Upper lobe of right lung (tissue), 1 donor: ENCODE measurements at regions not wholly inside any gene's neighbourhood (a gene's known extent, or its start where the extent isn't known, plus 50 kb on each side); places are given as distances from the start of the nearest gene placed in this dataset.
"Not testable (repeated sequence)": the region's sequence is repeated elsewhere in the genome, so short reads cannot be mapped to it uniquely, and the experiment has no call there.

Source experiments
- ATAC-seq: fragments of 200-7000 bp; cut with Tn5 transposase; one replicate; pipeline ENCODE4 v1.9.1; 2020; ENCODE audit warnings: mild to moderate bottlenecking, moderate library complexity
- DNase-seq: peaks from one replicate; pipeline ENCODE4 v3.0.0-alpha.2; 2020
- H3K27ac ChIP-seq: fragments of 200-600 bp; one replicate; pipeline ENCODE4 v1.8.0; 2022
- H3K27me3 ChIP-seq: fragments of 200-600 bp; one replicate; pipeline ENCODE4 v1.8.0; 2022; ENCODE audit warnings: mild to moderate bottlenecking
- H3K36me3 ChIP-seq: fragments of 200-600 bp; one replicate; pipeline ENCODE4 v1.8.0; 2022
- H3K4me1 ChIP-seq: fragments of 200-600 bp; one replicate; pipeline ENCODE4 v1.8.0; 2022
- H3K4me3 ChIP-seq: fragments of 200-600 bp; one replicate; pipeline ENCODE4 v1.8.0; 2022; ENCODE audit warnings: mild to moderate bottlenecking
- H3K9me3 ChIP-seq: fragments of 200-600 bp; one replicate; pipeline ENCODE4 v1.8.0; 2022
- CTCF ChIP-seq: fragments of 200-600 bp; IDR thresholded peaks from one replicate; pipeline ENCODE4 v1.8.0; 2022; ENCODE audit warnings: antibody characterized with exemption
- intact Hi-C: fragments of 100-400 bp; cut with DNase I; formaldehyde crosslinking; loops from one replicate; pipeline ENCODE4 v1.11.0; 2022
- donor health status: DM: no; HTN: yes; CAD: no; lungs with severe emphysema.

GRCh38 chr5:111929261-111929660, 172.3 kb upstream of the NREP start:
- no peaks in the 10 kb centered on the region for H3K9me3 ChIP-seq
- H3K4me3 ChIP-seq, result no peak overlapping the region
- no peak for ATAC-seq
- TF ChIP-seq CTCF, result no peak
- H3K4me1 ChIP-seq, result peaks cover 13% of the 10 kb centered on the region
- no peaks in the 10 kb centered on the region for H3K27me3 ChIP-seq
- H3K27ac ChIP-seq, result no peak overlapping the region
- intact Hi-C loops, result no loop called here
- no peaks in the 10 kb centered on the region for H3K36me3 ChIP-seq
- no peak for DNase-seq

DNA sequence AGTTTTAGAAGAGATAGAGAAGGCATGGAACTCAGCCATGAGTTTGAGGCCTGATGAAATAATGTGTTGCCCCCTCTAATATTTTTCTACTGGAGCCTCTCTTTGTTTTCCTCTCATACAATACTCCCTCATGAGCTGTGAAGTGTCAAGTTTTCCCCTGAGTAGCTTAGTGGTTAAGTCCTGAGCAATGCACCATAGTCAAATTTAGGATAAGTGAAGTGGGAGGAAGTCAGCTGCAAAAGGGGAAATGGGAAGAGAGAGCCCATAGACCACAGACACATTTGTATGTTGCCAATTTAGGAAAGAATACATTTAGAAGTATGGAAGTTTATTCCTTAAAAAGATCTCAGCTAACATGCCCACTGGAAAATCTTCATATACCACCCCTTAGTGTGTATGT, 171.5 kb upstream of the NREP start:
- Histone ChIP-seq H3K9me3 (no peaks in the 10 kb centered on the region), H3K27ac (no peak overlapping the region), H3K4me1 (peaks cover 13% of the 10 kb centered on the region), H3K4me3 (no peak overlapping the region), H3K36me3 (no peaks in the 10 kb centered on the region), H3K27me3 (no peaks in the 10 kb centered on the region)
- intact Hi-C loops, result no loop called here
- TF ChIP-seq CTCF, result no peak
- ATAC-seq (peak; percentile 38), DNase-seq (no peak)

GRCh38 chr5:111927191-111927590, 170.2 kb upstream of the NREP start:
- TF ChIP-seq CTCF, result no peak
- DNase-seq (no peak), ATAC-seq (no peak)
- intact Hi-C loops, result no loop called here
- H3K4me1 ChIP-seq, result peaks cover 13% of the 10 kb centered on the region
- H3K4me3 ChIP-seq, result no peak overlapping the region
- H3K27ac ChIP-seq, result no peak overlapping the region
- no peaks in the 10 kb centered on the region for H3K27me3 ChIP-seq
- H3K9me3 ChIP-seq, result no peaks in the 10 kb centered on the region
- H3K36me3 ChIP-seq, result no peaks in the 10 kb centered on the region

- Histone ChIP-seq H3K9me3 (no peaks in the 10 kb centered on the region), H3K4me1 (peaks cover 13% of the 10 kb centered on the region), H3K27ac (no peak overlapping the region), H3K4me3 (no peak overlapping the region), H3K27me3 (no peaks in the 10 kb centered on the region), H3K36me3 (no peaks in the 10 kb centered on the region)
- intact Hi-C loops, result no loop called here
- no peak for TF ChIP-seq CTCF
- ATAC-seq (no peak), DNase-seq (no peak)
Observed at GRCh38 chr5:111926026-111926425, 169.0 kb upstream of the NREP start.

GRCh38 chr5:111922344-111922743, 165.3 kb upstream of the NREP start:
- Histone ChIP-seq H3K27me3 (no peaks in the 10 kb centered on the region), H3K36me3 (no peaks in the 10 kb centered on the region), H3K9me3 (no peaks in the 10 kb centered on the region), H3K4me3 (no peak overlapping the region), H3K27ac (no peak overlapping the region), H3K4me1 (no peaks in the 10 kb centered on the region)
- DNase-seq (no peak), ATAC-seq (no peak)
- TF ChIP-seq CTCF, result no peak
- intact Hi-C loops, result no loop called here

- H3K27me3 ChIP-seq, H3K4me3 ChIP-seq, H3K36me3 ChIP-seq, H3K27ac ChIP-seq, DNase-seq, H3K4me1 ChIP-seq, ATAC-seq, H3K9me3 ChIP-seq, intact Hi-C loops: not testable (repeated sequence)
Observed at GRCh38 chr5:111921691-111922090, 164.7 kb upstream of the NREP start.
